ENCODE measurements at regions not wholly inside any gene's neighbourhood (a gene's known extent, or its start where the extent isn't known, plus 50 kb on each side); places are given as distances from the start of the nearest gene placed in this dataset.
"Not testable (repeated sequence)": the region's sequence is repeated elsewhere in the genome, so short reads cannot be mapped to it uniquely, and the experiment has no call there.

DNA sequence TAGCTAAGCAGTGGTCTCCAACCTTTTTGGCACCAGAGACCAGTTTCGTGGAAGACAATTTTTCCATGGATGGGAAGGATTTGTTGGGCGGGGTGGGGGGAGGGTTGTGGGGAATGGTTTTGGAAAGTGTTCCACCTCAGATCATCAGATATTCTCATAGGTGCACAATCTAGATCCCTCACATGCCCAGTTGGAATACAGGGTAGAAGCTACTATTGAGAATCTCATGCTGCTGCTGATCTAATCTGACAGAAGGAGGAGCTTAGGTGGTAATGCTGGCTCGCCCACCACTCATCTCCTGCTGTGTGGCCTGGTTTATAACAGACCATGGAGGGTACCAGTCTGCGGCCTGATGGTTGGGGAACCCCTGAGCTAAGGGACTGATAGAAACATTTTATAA is 662.7 kb upstream of the RGMB start:
- no peak for DNase-seq (ENCODE audit: low read depth, low spot score)

- DNase-seq (ENCODE audit: low read depth, low spot score): no peak
Observed at GRCh38 chr5:98111686-98112085, 661.8 kb upstream of the RGMB start.

- DNase-seq (ENCODE audit: low read depth, low spot score): no peak
Observed at GRCh38 chr5:98121036-98121936, 652.2 kb upstream of the RGMB start.

DNA sequence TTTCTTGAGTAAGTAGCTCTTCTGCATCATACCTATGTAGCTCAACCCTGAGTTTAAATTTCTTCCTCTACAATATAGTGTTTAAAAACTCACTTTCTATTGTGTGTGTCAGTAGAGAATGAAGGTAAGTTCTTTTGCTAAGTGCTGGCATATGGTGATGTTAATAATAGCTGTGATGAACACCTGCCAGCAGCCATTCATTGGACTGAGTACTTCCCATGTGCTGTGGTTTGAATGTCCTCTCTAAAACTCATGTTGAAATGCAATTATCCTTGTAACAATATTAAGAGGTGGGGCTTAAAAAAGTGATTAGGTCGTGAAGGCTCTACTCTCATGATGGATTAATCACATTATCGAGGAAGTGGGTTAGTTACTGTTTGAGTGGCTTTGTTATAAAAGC is 645.2 kb upstream of the RGMB start:
- DNase-seq (ENCODE audit: low read depth, low spot score): no peak

GRCh38 chr5:98128846-98129245 is 644.6 kb upstream of the RGMB start:
- DNase-seq (ENCODE audit: low read depth, low spot score): no peak

GRCh38 chr5:98130261-98131035 is 643.0 kb upstream of the RGMB start:
- DNase-seq (ENCODE audit: low read depth, low spot score): no peak

DNA sequence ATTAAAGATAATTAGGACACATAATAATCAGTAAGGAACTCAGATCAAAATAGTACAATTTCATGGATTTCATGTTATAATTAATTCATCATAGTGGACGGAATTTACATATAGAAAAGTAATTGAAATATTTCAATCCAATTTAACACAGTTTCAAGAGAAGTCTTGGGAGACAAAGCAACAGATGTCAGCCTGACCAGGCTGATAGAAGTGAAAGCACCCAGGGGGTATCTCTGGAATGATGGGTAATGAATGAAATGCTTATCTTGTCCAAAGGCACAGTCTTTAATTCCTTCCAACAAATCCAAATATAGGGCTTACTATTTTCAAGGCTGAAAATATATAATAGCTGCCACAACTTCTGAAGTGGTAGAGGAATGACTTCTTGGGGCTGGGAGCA is 629.3 kb upstream of the RGMB start:
- DNase-seq (ENCODE audit: low read depth, low spot score): no peak

- DNase-seq (ENCODE audit: low read depth, low spot score): no peak
Observed at GRCh38 chr5:98144710-98145109, 628.8 kb upstream of the RGMB start.

DNA sequence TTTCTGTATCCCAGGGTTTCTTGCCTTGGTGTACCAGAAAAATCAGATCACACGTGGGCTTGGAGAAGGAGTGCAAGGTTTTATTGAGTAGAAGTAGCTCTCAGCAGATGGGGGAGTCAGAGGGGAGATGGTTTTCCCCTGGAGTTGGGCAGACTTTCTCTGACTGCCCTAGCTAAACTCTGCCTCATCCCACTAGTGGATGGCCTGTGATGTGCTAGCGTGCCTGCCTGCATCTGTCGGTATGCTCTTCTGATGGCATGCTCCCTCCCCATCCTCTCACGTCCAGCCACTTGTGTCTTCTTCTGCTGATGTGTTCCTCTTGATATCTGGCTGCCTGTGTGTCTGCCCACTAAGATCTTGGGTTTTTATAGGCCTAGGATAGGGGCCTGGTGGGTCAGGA is 616.1 kb upstream of the RGMB start:
- DNase-seq (ENCODE audit: low read depth, low spot score): no peak

DNA sequence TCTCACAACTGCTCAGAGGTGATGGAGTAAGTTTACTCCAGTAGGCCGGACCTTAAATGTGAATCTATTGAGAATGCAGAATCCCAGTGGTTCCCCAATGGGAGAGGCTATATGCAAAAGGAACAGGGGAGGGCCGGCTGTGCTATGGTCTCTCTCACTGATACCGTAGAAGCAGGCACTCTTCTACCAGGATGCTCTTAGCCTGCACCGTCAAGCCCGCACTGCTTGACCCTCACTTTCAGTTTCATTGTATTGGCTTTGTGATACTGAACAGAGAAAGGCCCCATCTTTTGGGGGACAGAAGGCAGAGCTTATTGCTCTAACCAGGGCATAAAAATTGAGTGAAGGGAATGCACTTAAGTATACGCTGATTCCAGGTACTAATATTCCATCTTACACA is 615.0 kb upstream of the RGMB start:
- no peak for DNase-seq (ENCODE audit: low read depth, low spot score)

DNA sequence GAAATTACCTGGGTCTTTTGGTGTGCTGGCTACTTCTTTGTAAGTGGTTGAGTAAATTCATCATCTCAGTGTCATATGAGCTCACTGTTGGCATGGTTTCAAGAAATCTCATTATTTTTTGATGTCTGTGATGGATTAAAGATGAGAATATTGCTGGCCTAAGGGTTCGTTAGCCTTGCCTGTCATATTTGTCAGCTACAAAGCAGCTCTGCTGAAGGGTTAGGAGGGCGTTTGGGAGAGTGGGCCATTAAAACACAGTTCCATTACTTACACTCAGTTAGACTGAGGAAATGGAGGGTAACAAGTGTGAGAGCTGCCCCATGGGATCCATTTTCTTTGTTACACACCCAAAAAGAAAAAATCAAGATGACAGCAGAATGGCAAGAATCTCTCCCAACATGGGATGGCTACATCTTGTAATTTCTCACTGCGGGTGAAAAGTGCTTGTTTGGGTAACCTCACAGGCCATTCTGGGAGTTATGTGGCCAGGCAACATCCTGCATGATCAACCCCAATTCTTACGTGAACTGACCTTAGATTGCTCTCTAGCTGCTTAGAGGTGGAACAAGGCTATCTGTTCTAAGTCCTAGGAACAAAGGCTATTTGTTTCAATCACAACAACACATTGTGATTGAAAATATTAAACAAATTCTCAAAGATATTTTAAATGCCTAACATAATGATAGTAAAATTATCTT is 609.5 kb upstream of the RGMB start:
- no peak for DNase-seq (ENCODE audit: low read depth, low spot score)

- DNase-seq (ENCODE audit: low read depth, low spot score): no peak
Observed at GRCh38 chr5:98168871-98169270, 604.6 kb upstream of the RGMB start.

GRCh38 chr5:98170994-98171393 is 602.5 kb upstream of the RGMB start:
- no peak for DNase-seq (ENCODE audit: low read depth, low spot score)

DNA sequence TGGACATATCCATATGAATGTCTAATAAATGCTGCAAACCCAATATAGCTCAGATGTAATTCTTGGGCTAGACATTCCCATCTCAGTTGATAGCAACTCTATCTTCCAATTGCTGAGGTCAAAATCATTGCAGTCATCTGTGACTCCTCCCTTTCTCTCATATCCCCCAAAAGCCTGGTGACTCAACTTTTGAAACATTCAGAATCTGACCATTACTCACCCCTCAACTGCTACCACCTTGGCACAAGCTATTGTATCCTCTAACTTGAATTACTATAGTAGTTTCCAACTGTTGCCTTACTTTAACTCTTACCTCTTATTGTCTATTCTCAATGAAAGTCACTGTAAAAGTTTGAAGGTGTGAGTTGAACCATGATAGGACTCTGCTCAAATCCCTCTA is 600.1 kb upstream of the RGMB start:
- peak; percentile 28 for DNase-seq (ENCODE audit: low read depth, low spot score)

- no peak for DNase-seq (ENCODE audit: low read depth, low spot score)
Observed at GRCh38 chr5:98175474-98175873, 598.0 kb upstream of the RGMB start.

DNA sequence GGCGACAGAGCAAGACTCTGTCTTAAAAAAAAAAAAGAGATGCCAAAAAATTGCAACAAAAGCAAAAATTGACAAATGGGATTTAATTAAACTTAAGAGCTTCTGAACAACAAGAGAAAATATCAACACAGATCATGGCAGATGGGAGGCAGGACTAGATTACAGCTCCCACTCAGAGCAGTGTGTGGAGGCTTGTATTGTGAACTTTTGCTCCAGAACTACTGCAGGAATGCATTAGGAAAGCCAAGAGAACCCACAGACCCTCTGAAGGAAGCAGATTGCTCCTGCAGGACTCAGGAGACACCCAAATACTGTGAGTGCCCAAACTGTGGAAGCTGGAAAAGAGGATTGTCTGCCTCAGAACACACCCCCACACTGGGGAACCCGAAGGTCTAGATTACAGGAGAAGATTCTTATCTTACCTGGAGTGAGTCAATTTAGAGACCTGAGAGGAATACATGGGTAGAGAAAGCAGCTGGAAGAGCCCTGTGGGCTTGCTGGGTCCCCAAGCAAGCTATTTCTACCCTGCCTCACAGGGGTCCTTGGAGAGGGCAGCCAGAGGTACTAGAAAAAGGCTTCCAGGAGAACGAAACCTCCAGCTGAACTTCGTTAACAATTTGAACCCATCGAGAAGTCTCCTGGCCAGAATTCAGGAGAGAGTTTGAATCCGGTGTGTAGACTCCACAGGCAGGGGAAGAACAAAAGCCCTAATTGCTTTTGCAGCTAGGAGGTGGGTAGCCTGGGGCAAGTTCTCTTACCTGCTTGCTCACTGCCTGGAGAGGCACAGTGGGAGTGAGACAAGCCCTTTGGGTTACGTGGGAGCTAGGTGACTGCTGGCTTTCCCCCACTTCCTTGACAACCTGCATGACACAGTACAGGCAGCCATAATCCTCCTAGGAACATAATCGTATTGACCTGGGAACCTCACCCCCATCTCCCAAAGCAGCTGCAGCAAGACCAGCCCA is 593.4 kb upstream of the RGMB start:
- DNase-seq (ENCODE audit: low read depth, low spot score): no peak

DNA sequence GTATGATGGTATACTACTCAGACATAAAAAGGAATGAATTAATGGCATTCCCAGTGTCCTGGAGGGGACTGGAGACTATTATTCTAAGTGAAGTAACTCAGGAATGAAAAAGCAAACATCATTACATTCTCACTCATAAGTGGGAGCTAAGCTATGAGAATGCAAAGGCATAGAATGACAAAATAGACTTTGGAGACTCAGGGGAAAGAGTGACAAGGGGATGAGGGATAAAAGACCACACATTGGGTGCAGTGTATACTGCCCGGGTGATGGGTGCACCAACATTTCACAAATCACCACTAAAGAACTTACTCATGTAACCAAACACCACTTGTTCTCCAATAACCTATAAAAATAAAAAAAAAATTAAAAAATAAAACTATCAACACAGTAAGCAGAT is 587.3 kb upstream of the RGMB start:
- no peak for DNase-seq (ENCODE audit: low read depth, low spot score)

DNA sequence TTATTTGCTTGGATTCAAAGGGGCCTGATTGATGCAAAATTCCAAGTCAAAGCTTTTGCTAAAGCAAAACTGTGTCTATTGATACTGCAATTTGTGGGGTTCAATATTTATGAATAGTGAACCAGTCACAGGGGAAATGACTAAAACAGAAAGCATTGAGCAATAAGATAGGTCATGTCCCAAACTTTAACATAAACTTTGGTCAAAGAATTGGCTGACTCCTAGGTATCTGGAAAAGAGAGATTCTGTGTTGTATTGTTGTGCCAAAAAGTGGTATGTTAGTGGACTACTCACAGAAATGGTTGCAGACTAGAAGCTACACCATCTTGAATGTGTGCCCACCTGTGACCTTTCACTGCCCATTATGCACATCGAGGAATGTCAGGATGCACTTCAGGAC is 585.5 kb upstream of the RGMB start:
- no peak for DNase-seq (ENCODE audit: low read depth, low spot score)

DNA sequence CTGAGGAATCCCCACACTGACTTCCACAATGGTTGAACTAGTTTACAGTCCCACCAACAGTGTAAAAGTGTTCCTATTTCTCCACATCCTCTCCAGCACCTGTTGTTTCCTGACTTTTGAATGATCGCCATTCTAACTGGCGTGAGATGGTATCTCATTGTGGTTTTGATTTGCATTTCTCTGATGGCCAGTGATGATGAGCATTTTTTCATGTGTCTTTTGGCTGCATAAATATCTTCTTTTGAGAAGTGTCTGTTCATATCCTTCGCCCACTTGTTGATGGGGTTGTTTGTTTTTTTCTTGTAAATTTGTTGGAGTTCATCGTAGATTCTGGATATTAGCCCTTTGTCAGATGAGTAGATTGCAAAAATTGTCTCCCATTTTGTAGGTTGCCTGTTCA is 583.1 kb upstream of the RGMB start:
- DNase-seq (ENCODE audit: low read depth, low spot score): not testable (repeated sequence)

DNA sequence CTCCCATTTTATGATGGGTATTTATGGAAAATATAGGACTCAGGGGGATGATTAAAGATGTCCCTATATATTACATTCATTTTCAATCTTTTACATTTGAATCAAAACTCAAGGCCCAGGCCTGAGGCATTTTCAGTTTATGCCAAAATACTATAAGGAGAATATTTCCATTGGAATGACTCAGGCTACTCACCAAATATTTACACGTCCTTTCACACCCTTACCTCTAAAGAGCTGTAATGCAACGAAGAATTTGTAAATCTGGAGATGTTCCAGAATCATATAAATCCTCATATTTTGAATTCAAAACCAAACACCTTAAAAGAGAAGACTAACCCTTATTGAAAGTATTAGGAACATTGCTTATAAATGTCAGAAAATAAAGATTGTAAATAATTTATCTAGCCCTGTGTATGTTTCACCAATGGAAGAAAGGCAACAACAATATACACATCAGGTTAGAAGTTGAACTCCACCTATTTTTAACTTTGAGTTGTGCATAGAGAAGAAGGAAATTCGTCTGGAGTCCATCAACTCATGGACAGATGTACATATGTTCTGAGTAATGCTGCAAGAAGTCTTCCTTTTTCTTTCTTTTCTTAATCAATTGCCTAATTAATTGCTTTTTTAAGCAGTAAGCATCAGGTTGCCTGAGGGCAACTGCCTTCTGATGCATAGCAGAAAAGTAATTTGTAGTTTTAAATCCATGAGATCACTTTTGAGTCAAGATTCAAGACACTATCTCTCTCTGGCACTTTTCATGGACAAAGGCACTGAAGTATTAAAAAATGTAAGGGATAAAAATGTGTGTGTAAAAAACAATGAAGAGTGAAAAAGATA is 579.3 kb upstream of the RGMB start:
- no peak for DNase-seq (ENCODE audit: low read depth, low spot score)

All from astrocyte of the hippocampus (primary cell).